Pulmonary artery endothelial cell (primary cell): ENCODE measurements at regions not wholly inside any gene's neighbourhood (a gene's known extent, or its start where the extent isn't known, plus 50 kb on each side); places are given as distances from the start of the nearest gene placed in this dataset.

Experiments used
- DNase-seq: peaks from one replicate; pipeline ENCODE4 v3.0.0-alpha.2; 2011; ENCODE audit warnings: low read depth, low spot score

- no peak for DNase-seq
Measured at GRCh38 chr14:101065696-101066694, 162.5 kb upstream of the RTL1 start.

DNA sequence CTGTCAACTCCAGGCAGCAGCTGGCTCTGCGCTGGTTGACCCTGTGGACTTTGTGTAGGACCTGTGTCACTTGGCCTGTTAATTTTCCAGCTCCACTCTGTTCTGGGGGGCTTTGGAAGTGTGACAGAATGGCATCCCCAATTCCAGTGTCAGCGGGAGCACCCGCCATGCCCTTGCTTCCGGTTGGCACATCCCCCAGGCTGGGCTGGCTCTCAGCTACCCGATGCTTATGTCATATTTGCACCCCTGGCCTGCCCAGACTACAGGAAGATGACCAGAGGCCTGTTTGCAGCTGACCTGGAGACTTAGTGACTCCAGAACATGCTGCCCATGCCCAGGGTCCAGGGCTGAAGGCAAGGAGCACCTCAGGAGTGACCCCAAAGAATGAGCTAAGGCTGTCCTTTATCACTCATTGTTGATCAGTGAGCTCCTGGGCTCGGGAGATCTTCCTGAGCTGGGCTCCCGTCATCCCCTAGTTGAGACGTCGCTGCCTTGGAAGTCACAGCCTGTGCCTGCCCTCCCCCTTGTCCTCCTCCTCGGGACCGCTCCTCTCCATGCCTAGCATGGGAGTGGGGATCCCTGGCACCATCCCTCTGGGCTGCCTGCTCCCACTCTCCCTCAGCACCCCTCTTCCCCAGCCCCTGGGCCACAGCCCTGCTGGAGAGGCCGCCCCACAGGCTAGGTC lies 163.4 kb upstream of the RTL1 start:
- no peak for DNase-seq

DNA sequence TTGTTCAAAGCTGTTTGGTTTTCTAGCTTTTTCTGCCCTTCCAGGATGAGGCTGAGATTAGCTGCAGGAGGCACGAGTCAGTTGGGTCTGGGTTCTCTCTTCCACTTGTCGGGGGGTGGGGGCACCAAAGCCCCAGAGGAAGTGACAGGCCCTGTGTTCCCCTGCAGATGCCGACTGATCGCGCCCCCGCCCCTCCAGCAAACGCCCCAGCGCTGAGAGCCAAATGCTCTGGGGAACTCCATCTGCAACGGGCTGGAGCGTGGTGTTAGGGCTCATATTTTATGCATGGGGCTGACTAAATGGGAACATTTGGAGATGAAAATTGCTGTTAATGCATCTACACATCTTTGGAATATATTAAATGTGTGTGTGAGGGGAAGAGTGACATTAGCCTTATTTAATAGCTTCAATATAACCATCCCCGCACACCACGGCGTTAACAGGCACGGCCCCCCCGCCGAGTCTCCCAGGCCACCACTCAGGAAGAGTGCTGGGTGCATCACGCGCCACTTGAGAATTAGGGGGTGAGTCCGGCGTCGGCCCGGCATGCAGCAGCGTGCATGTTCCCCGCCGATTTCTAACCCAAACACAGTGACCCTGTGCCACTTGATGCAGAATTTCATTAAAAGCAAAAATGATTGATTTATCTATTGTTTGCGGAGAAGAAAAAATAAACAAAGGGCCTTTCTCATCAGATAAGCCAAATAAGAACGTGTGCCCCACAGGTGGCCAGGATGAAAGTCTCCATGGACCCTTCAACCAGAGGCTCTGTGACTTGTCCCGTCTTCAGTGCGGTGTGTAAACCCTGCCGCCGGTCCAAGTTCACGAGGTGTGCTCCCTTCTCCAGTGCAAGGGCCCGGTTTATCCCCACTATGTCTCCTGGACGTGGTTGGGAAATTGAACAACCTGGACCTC lies 165.0 kb upstream of the RTL1 start:
- DNase-seq = no peak

DNA sequence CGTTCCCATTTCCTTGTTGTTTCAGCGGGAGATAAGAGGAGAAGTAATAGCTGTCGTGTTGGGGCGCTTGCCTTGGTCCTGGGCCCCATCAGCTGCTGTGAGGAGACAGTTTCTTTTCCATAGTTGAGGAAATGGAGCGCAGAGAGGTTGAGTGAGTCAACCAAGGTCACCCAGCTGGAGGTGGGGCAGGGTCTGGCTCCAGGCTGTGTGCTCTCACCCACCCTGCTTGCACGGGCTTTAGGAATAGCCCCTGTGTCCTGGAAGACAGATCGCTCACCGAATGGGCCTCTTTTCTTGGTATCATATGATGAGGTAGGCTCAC lies 165.7 kb upstream of the RTL1 start:
- DNase-seq = no peak

GRCh38 chr14:101069666-101070362 lies 166.3 kb upstream of the RTL1 start:
- DNase-seq = no peak

- no peak for DNase-seq
Measured at GRCh38 chr14:101070540-101071492, 167.3 kb upstream of the RTL1 start.

- DNase-seq = no peak
Measured at GRCh38 chr14:101071493-101071906, 168.0 kb upstream of the RTL1 start.

DNA sequence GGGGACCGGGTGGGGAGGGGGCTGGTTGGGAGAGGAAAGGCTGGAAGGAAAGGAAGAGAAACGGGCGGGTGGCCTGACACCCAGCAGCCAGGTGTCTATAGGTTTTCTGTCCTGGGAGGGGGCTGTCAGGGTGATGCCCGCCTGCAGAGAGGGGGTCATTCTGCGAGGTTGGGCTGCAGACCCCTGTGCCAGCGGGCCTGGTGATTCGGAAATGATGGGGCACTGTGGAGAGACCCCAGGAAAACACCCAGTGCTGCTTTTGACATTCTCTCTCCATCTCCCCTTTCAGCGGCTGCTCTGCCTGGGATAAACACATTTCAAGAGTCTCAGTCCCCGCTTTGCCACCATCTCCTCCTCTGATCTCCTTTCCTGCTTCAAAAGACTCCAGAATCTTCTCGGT lies 168.5 kb upstream of the RTL1 start:
- DNase-seq = no peak

- DNase-seq = no peak
Measured at GRCh38 chr14:101072531-101072930, 169.0 kb upstream of the RTL1 start.

DNA sequence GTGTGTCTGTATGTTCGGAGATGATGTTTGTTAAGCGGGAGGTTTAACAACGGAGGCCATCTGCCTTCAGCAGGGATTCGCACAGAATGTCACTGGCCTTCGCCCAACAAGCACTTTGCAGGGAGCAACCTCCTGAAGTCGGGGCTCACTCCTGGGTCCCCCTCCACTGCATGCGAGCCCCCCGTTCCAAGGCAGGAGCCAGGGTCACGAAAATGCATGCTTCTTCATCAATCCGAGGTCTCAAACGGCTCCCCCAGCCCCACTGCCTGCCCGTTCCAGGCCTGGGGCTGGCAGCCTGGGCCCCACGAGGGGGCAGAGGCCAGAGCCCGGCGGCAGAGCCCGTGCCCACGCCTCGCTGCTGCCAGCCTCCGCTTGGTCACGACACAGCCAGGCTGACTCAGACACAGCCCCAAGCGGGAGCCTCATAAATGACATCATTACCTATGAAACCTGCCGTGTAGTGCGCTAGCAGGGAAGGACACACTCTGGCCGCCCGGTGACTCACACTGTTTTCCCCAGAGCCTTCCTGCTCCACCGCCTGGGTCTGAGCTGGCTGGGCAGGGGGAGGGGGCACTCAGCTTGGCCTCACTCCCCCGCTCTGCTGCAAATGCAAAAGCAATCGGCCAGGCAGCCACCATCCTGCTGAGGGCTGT lies 169.5 kb upstream of the RTL1 start:
- peak; percentile 87 for DNase-seq

DNA sequence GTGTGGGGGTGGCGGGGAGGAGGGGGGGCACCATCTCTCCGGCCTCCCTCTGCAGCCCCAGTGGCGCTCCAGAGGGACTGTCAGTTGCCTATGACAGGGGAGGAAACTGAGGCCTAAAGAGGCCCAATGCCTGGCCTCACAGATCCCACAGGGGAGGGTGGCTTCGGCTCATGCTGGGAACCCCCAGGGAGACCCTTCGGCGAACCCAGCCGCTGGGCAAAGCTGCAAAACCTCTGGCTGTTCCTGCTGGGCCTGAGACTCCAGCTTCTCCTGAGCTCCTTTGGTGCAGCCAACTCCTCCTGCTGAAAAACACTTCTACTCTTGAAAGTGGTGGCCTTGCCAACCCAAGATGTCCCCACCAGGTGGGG lies 170.1 kb upstream of the RTL1 start:
- DNase-seq = no peak

DNA sequence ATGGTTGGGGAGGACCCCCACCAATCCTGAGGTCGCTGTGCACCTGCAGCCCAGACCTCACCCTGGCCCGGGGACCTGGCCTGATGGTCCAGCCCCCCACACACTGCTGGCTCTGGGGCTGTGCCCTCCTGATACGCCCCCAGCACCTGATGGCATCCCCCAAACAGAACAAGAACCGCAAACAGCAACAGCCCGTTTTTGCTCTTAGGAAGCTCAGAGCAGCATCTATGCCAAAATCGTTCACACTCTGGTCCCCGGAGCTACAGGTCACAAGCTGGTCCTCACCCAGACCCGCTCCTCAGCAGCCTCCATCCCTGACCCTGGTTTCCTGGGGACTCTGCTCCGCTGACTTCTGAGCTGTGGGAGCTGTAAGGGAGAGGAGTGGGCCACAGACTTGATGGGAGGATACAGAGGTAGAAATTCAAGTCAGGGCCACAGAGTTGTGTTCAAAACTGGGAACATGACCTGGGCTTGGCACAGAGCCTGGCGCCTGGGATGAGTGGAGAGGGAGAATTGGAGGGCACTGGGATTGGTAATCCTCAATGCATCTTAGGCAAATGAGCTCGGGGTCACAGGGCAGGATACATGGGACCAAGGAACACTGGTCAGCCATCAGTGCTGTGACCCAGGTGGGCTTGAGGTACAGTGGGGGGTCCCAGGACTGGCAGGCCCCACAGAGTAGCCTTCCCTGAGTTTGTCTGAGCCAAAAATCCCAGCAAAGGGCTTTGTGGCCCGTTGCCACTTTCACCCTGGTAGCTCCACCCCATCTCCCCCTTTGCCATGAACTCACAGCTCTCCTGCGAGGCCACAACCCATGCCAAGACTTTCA lies 170.9 kb upstream of the RTL1 start:
- DNase-seq = no peak

GRCh38 chr14:101075025-101075800 lies 171.7 kb upstream of the RTL1 start:
- no peak for DNase-seq

DNA sequence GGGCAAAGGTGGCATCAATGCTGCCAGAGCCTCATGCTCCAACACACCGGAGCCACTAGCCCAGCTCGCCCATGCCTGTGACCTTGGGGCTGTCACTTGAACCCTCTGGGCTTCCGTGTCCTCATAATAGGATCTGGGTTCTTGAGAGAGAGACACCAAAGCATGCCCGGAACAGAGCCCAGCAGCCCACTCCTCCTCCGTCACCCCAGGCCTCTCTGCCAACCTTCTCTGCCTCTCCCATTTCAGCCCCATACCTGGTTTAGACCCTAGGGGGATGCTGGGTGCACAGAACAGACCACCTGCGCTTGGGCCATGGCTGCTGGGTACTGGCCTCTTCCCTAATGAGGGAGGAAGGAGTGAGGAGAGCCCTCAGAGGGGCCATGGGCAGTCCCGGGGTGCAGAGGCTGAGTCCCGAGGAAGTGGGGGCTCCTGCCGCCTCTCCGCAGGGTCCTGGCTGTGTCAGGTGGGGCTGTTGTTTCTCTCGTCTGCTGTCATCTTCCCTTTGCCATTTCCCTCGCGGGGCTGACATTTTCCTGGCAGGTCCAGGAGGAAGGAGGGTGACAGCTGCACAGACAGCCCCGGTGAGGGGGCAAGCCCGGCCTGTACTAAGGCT lies 172.4 kb upstream of the RTL1 start:
- DNase-seq = no peak

DNA sequence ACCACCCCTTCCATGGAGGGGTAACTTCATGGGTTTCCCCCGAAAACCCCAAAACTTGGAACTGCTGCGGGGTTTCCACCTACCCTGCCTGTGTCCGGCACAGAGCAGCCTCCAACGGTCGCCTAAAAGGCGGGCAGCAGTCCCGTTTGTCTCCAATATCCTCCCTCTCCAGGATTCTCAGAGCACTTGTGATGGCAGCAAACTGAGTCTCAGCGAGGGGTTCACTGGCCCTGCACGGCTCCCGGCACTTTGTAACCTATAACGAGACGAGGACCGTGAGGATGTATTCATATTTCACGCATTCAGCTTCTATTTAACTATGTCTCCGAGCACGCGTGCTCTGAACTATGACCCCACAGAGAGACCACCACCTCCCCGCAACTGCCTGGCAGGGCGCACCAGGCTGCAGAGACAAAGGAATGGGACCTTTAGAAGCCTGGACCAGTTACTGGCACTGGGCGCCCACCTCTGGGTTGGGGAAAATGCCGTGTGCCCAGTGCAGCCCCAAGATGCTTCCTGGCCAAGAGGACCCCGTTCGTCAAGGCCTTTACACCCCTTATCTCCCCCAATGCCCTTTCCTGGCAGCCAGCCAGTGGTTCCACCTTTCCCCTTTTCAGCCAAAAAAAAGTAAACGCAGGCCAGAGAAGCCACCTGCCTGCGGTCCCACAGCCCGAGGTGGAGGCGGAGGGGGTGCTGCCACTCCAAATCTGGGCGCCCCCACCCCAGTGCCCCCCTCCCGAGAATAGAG lies 173.1 kb upstream of the RTL1 start:
- DNase-seq = no peak

- no peak for DNase-seq
Measured at GRCh38 chr14:101077481-101078074, 174.1 kb upstream of the RTL1 start.
